ENCODE measurements at regions not wholly inside any gene's neighbourhood (a gene's known extent, or its start where the extent isn't known, plus 50 kb on each side); places are given as distances from the start of the nearest gene placed in this dataset.
"Not testable (repeated sequence)": the region's sequence is repeated elsewhere in the genome, so short reads cannot be mapped to it uniquely, and the experiment has no call there.

DNA sequence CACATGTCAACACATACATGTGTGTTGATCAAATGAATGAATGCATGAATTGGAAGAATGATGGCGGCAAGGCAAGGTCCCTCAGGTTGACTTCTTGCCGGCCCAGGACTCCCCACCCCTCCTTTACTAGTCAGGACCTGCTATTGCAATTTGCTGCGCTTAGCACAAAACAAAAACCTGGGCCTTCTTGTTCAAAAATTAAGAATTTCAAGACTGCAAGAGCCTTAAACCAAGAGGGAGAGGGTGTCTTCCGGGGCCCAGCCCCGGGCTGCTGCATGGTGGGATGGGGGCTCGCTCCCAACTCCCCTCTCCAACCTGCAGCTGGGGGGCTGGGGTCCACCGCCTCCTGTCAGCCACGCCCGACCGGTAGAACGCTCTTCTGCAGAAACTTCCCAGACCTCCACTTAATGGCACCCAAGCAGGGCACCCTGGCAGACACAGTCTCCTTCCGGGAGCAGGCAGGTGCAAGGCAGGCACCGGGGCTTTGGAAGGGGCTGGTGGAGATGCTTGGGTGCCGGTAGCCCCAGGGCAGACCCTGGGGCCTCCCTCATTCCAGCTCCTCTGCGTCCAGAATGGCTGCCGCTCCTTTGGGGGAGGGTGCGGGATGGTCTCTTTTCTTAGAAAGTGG, 2896.5 kb downstream of the RPIA start:
- TF ChIP-seq, protein P1, sequence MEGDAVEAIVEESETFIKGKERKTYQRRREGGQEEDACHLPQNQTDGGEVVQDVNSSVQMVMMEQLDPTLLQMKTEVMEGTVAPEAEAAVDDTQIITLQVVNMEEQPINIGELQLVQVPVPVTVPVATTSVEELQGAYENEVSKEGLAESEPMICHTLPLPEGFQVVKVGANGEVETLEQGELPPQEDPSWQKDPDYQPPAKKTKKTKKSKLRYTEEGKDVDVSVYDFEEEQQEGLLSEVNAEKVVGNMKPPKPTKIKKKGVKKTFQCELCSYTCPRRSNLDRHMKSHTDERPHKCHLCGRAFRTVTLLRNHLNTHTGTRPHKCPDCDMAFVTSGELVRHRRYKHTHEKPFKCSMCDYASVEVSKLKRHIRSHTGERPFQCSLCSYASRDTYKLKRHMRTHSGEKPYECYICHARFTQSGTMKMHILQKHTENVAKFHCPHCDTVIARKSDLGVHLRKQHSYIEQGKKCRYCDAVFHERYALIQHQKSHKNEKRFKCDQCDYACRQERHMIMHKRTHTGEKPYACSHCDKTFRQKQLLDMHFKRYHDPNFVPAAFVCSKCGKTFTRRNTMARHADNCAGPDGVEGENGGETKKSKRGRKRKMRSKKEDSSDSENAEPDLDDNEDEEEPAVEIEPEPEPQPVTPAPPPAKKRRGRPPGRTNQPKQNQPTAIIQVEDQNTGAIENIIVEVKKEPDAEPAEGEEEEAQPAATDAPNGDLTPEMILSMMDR (IDR thresholded peaks at IDR 0.05) = not testable (repeated sequence)
- not testable (repeated sequence) for TF ChIP-seq POLR2A (IDR thresholded peaks at IDR 0.05)

All from transverse colon (tissue), 3 donors.